Panc1 (cell line): ENCODE measurements at regions not wholly inside any gene's neighbourhood (a gene's known extent, or its start where the extent isn't known, plus 50 kb on each side); places are given as distances from the start of the nearest gene placed in this dataset.

Experiments used
- ATAC-seq: fragments of 200-7000 bp; cut with Tn5 transposase; 2 replicates; pipeline ENCODE4 v1.9.1; 2020; ENCODE audit warnings: mild to moderate bottlenecking, moderate library complexity
- BruUV-seq: library from RNA; stranded (reverse); fragments of 400-500 nt; replicated peaks from 2 replicates; lab custom pipeline; 2021; lab: Mats Ljungman, UMichigan
- CTCF ChIA-PET: fragments of 300-600 bp; sonication (Branson Sonifier 250); formaldehyde crosslinking; loops from one replicate; lab custom pipeline; 2022; ENCODE audit warnings: antibody characterized with exemption; lab: Charles Lee
- POLR2A ChIA-PET: fragments of 300-600 bp; sonication (Branson Sonifier 250); formaldehyde crosslinking; loops from one replicate; lab custom pipeline; 2022; ENCODE audit warnings: antibody characterized with exemption; lab: Charles Lee
- DNase-seq: peaks from one replicate; pipeline ENCODE4 v3.0.0-alpha.2; 2010; ENCODE audit warnings: low read depth, low spot score
- H3K27ac ChIP-seq: 2 replicates; pipeline ENCODE4 v1.5.1; 2011; ENCODE audit warnings: mild to moderate bottlenecking, low read length, inconsistent platforms
- H3K27me3 ChIP-seq: fragments of 200-500 bp; sonication (Bioruptor generic); 2 replicates; pipeline ENCODE4 v1.6.0; 2014; ENCODE audit warnings: low read length, inconsistent platforms; ENCODE audit not compliant: control insufficient read depth, insufficient read depth
- H3K36me3 ChIP-seq: fragments of 200-500 bp; sonication (Bioruptor generic); 2 replicates; pipeline ENCODE4 v1.5.1; 2014; ENCODE audit warnings: inconsistent platforms, mild to moderate bottlenecking, low read length, moderate library complexity; ENCODE audit not compliant: control insufficient read depth, insufficient read depth
- H3K4me1 ChIP-seq: 2 replicates; pipeline ENCODE4 v1.5.1; 2011; ENCODE audit warnings: inconsistent platforms, mild to moderate bottlenecking, low read length, moderate library complexity; ENCODE audit not compliant: control insufficient read depth, insufficient read depth
- H3K4me3 ChIP-seq, 2 experiments: 2 replicates each; pipeline ENCODE4 v1.5.1; 2011 to 2012; ENCODE audit warnings: low read depth in 2 of 2, low read length in 2 of 2, mild to moderate bottlenecking in 2 of 2, inconsistent platforms in 1 of 2, moderate library complexity in 1 of 2
- H3K9me3 ChIP-seq: fragments of 200-500 bp; sonication (Bioruptor generic); 2 replicates; pipeline ENCODE4 v1.5.1; 2014; ENCODE audit warnings: low read depth, mild to moderate bottlenecking, inconsistent platforms, low read length, moderate library complexity; ENCODE audit not compliant: control insufficient read depth, insufficient read depth
- POLR2AphosphoS5 ChIP-seq: IDR thresholded peaks from 2 replicates; pipeline ENCODE4 v1.6.1; 2012; ENCODE audit warnings: mild to moderate bottlenecking, low read depth, low read length, moderate library complexity
- SIN3A ChIP-seq: IDR thresholded peaks from 2 replicates; pipeline ENCODE4 v1.6.1; 2012; ENCODE audit warnings: low read depth, mild to moderate bottlenecking, low read length, moderate library complexity, borderline replicate concordance; ENCODE audit not compliant: insufficient read depth
- TCF7L2 ChIP-seq: IDR thresholded peaks from 2 replicates; pipeline ENCODE4 v1.6.1; 2011; ENCODE audit warnings: mild to moderate bottlenecking, low read depth, low read length, inconsistent platforms
- in situ Hi-C: cut with HindIII; loops from 2 replicates; pipeline ENCODE4 v1.10.0; 2016; ENCODE audit warnings: low sequenced_read_pairs, low pct_unique_long_range_greater_than_20kb
- intact Hi-C: fragments of 100-400 bp; cut with micrococcal nuclease; formaldehyde crosslinking; loops from one replicate; pipeline ENCODE4 v1.10.0; 2022; ENCODE audit not compliant: unreplicated experiment
- TF ChIP-seq, protein P1 (sequence below): fragments of 450-650 bp; IDR thresholded peaks from 2 replicates; pipeline ENCODE4 v1.5.1; 2017; ENCODE audit warnings: mild to moderate bottlenecking
- TF ChIP-seq, protein P2 (sequence below), 2 experiments: IDR thresholded peaks; 2 replicates each; pipeline ENCODE4 v1.6.1; 2011 to 2012; ENCODE audit warnings: low read depth in 2 of 2, control low read depth in 1 of 2, low read length in 1 of 2, mild to moderate bottlenecking in 1 of 2, moderate library complexity in 1 of 2; ENCODE audit not compliant: insufficient read depth in 1 of 2

DNA sequence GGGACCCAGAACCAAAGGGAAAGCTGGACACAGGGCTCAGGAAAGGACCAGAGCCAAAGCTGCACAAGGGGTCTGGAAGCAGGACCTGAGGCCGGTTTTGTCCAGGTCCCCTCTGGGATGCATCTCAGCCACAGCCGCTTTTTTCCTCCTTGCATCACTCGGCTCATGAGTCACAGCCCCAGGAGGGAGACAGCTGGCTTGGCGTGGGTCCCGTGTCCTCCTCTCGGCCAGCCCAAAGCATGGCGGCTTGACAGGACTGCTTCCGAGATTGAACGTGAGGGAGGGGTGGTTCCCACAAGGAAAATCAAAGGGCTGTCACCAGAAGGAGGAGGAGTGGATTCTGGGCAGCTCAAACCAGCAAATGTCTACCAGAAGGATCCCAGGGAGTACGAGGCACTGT lies 56.7 kb upstream of the CPLX2 start:
- in situ Hi-C loops: no loop called here
- DNase-seq: no peak
- ChIA-PET CTCF (no interaction called here), POLR2A (interaction anchor here (0.5 to 0.6 kb wide), 2 partner anchors 60 to 91 kb away, joined by 5 to 6 read pairs; no protein-coding TSS in a partner anchor)
- H3K27me3 ChIP-seq: no peaks in the 10 kb centered on the region
- intact Hi-C loops: no loop called here
- H3K4me1 ChIP-seq: peaks cover 35% of the 10 kb centered on the region
- no peaks in the 10 kb centered on the region for H3K36me3 ChIP-seq
- H3K4me3 ChIP-seq: no peak overlapping the region
- H3K9me3 ChIP-seq: no peaks in the 10 kb centered on the region
- TF ChIP-seq SIN3A: no peak
- TF ChIP-seq POLR2AphosphoS5: no peak
- TF ChIP-seq, protein P1, sequence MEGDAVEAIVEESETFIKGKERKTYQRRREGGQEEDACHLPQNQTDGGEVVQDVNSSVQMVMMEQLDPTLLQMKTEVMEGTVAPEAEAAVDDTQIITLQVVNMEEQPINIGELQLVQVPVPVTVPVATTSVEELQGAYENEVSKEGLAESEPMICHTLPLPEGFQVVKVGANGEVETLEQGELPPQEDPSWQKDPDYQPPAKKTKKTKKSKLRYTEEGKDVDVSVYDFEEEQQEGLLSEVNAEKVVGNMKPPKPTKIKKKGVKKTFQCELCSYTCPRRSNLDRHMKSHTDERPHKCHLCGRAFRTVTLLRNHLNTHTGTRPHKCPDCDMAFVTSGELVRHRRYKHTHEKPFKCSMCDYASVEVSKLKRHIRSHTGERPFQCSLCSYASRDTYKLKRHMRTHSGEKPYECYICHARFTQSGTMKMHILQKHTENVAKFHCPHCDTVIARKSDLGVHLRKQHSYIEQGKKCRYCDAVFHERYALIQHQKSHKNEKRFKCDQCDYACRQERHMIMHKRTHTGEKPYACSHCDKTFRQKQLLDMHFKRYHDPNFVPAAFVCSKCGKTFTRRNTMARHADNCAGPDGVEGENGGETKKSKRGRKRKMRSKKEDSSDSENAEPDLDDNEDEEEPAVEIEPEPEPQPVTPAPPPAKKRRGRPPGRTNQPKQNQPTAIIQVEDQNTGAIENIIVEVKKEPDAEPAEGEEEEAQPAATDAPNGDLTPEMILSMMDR: no peak
- TF ChIP-seq, protein P2, sequence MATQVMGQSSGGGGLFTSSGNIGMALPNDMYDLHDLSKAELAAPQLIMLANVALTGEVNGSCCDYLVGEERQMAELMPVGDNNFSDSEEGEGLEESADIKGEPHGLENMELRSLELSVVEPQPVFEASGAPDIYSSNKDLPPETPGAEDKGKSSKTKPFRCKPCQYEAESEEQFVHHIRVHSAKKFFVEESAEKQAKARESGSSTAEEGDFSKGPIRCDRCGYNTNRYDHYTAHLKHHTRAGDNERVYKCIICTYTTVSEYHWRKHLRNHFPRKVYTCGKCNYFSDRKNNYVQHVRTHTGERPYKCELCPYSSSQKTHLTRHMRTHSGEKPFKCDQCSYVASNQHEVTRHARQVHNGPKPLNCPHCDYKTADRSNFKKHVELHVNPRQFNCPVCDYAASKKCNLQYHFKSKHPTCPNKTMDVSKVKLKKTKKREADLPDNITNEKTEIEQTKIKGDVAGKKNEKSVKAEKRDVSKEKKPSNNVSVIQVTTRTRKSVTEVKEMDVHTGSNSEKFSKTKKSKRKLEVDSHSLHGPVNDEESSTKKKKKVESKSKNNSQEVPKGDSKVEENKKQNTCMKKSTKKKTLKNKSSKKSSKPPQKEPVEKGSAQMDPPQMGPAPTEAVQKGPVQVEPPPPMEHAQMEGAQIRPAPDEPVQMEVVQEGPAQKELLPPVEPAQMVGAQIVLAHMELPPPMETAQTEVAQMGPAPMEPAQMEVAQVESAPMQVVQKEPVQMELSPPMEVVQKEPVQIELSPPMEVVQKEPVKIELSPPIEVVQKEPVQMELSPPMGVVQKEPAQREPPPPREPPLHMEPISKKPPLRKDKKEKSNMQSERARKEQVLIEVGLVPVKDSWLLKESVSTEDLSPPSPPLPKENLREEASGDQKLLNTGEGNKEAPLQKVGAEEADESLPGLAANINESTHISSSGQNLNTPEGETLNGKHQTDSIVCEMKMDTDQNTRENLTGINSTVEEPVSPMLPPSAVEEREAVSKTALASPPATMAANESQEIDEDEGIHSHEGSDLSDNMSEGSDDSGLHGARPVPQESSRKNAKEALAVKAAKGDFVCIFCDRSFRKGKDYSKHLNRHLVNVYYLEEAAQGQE (IDR thresholded peaks at IDR 0.05; ENCODE audit: insufficient read depth in 1 of 2, low read depth in 2 of 2, low read length in 1 of 2): no peak
- no peak for TF ChIP-seq TCF7L2
- peak; percentile 52 for ATAC-seq
- peak overlapping the region; percentile 63; the same call in 1 of the 2 replicates for H3K27ac ChIP-seq
- no TSS peak for BruUV-seq

DNA sequence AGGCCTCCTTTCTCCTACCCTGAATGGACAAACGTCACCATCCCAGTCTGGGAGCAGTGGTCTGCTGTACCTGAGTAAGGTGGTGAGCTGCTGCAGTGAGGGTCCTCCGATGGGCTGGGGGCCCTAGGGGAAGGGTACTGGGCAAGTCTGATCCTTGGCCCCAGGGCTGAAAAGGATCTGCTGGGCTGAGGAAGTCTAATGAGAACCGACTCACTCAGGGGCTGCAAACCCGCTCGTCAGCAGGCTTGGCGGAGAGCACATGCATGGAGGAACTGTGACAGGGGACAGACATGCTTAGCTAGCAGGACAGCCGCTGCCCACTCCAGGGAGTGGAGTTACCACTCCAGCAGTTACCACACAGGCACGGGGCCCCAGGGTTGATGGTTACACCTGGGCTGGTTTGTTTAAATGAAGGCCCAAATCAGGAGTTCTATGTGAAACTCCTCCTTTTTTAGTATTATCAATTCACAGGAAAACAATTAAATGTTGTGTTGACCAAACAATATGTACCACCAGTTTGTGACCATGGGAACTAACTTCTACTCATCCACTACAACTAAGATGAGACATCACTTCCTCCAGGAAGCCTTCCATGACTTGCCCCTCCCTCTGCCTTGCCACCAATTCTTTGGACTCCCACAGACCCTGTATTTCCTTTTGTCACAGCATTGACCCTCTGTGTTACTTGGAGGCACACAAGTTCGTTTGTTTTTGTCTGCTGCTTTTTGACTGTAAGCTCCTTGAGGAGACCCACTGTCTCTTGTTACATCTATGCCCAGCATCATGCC lies 56.1 kb upstream of the CPLX2 start:
- in situ Hi-C loops (no loop called here), intact Hi-C loops (no loop called here)
- H3K27me3 ChIP-seq: no peaks in the 10 kb centered on the region
- ChIA-PET POLR2A (interaction anchor here (0.6 kb wide), 1 partner anchor 61 kb away, joined by 5 read pairs; no protein-coding TSS in a partner anchor), CTCF (interaction anchor here (0.5 kb wide), 1 partner anchor 118 kb away, joined by 6 read pairs; no protein-coding TSS in a partner anchor)
- TF ChIP-seq, protein P2 (IDR thresholded peaks at IDR 0.05; ENCODE audit: insufficient read depth in 1 of 2, low read depth in 2 of 2, low read length in 1 of 2): no peak
- TF ChIP-seq, protein P1: no peak
- TF ChIP-seq TCF7L2 (no peak), POLR2AphosphoS5 (no peak), SIN3A (no peak)
- no peaks in the 10 kb centered on the region for H3K9me3 ChIP-seq
- H3K4me3 ChIP-seq: no peak overlapping the region
- DNase-seq: no peak
- ATAC-seq: no peak; the same call in 1 of the 2 replicates
- peak overlapping the region; percentile 63; the same call in 1 of the 2 replicates for H3K27ac ChIP-seq
- no peaks in the 10 kb centered on the region for H3K36me3 ChIP-seq
- H3K4me1 ChIP-seq: peaks cover 28% of the 10 kb centered on the region
- no TSS peak for BruUV-seq
